Stimulated activated CD8-positive, alpha-beta memory T cell treated with anti-CD3 and anti-CD28 coated beads, Interleukin-12 subunit alpha, Interleukin-12 subunit beta, amount 100 ng/mL, for 4 hours (primary cell): ENCODE measurements at regions not wholly inside any gene's neighbourhood (a gene's known extent, or its start where the extent isn't known, plus 50 kb on each side); places are given as distances from the start of the nearest gene placed in this dataset.

Experiments used
- DNase-seq: peaks from one replicate; pipeline ENCODE4 v3.0.0-alpha.2; 2020; ENCODE audit warnings: low read depth

GRCh38 chr1:38402230-38402815 lies 355.7 kb upstream of the POU3F1 start:
- DNase-seq: no peak

- DNase-seq: no peak
These were observed 350.0 kb upstream of the POU3F1 start for GRCh38 chr1:38396606-38397005.

GRCh38 chr1:38394303-38394702 lies 347.7 kb upstream of the POU3F1 start:
- no peak for DNase-seq

GRCh38 chr1:38392861-38393260 lies 346.3 kb upstream of the POU3F1 start:
- DNase-seq: no peak

DNA sequence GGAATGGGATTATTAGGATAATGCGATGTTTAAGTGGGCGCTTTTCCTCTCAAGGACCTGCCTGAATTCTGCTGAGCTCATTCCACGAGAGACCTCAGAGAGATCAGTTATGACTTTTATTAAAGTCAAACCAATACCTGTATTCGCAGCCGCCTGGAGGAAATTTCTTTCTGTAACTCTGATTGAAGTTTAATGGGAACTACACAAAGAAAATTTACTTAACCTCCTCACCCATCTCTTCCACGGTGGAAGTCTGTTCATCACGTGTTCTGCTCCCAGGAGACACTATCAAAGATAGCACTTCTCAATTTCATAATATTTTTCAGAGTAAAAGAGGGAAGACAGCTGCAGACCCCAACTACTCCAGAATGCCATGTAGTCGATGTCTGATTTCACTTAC lies 334.7 kb upstream of the POU3F1 start:
- DNase-seq: no peak

GRCh38 chr1:38376577-38376976 lies 330.0 kb upstream of the POU3F1 start:
- DNase-seq: no peak

DNA sequence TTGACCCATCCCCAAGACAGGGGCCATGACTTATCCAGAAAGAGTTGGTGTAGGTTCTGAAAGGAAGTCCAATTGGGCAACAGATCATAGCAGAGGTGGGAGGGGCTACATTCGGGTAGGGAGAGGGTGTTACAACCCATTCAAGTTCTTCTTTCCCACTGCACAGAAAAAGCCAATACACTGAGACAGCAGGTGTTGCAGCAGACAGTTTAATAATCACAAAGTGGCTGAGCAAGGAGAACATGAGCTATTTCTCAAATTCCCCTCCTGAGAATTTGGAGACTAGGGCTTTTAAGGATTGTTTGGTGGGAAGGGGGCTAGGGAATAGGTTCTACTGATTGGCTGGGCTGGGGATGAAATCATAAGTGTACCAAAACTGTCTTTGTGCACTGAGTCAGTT lies 328.4 kb upstream of the POU3F1 start:
- no peak for DNase-seq

GRCh38 chr1:38371505-38371844 lies 324.9 kb upstream of the POU3F1 start:
- DNase-seq: no peak

- DNase-seq: no peak
These were observed 324.3 kb upstream of the POU3F1 start for GRCh38 chr1:38370716-38371504.

DNA sequence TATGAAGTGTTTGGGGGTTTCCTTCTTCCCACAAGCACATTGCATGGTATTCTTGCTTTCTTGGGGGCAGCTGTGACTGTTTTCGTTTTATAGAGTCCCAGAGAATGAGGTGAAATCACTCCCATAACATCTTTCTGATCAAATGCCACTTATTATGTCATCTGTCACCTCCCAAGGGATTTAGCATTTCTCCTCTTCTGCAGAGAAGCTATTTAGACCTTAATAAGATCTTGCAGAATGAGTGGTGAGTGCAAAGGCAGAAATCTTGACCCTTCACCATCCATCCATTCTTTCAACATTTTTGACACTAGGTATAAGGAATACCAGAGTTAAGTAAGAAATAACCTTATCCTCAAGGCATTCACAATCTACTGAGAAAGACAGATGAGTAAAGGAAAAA lies 318.6 kb upstream of the POU3F1 start:
- DNase-seq: no peak

DNA sequence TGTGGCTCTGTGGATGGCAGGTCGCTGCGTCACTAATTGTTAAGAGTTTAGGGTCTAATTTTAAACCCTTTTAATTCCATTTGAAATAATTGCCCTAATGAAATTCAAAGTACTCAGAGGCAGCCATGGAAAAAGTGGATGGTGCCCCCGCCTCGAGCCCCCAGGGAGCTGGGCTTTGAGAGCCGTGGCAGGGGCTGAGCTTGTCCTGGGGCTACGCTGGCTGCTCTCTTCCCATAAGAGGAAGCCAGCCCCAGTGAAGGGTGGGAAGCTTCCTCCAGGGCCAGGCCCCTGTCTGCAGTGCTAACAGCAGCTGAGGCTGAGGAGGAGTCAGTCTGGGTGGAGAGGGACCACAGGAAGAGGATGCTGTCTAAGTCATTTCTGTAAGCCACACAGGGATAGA lies 315.0 kb upstream of the POU3F1 start:
- DNase-seq: no peak

DNA sequence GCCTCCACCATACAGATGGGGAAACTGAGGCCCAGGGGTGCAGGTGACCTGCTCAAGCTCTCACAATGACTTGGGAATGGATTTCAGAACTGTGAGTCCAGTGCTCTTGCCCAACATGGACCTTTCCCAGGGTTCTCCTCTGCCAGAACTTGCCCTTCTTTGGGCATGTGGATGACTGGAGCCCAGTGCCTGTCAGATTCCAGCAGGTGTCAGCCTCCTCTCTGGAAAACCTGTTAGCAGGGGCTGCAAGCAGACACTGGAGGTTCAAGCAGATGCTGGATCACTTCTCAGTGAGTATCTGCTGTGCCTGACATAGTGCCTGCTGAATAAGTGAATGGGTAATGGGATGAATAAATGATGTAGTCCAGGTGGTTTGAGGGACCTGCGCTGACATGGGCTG lies 314.2 kb upstream of the POU3F1 start:
- DNase-seq: no peak

DNA sequence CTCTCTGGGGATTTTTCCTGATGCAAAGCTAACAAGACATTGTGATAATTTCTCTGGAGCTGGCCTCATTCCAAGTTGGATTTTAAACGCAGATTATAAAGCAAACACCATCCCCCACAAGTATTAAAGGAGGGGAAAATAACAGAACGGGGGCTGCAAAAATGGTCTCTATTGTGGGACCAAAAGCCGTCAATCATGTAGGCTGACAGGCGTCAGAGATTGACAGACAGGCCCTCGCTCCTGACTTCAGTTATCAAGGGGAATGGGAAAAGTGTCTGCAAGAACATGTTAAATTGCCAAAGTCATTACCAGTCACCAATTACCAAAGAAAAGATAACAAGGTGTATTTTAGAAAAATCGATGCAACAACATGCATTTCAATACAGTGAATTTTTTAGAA lies 307.4 kb upstream of the POU3F1 start:
- no peak for DNase-seq

DNA sequence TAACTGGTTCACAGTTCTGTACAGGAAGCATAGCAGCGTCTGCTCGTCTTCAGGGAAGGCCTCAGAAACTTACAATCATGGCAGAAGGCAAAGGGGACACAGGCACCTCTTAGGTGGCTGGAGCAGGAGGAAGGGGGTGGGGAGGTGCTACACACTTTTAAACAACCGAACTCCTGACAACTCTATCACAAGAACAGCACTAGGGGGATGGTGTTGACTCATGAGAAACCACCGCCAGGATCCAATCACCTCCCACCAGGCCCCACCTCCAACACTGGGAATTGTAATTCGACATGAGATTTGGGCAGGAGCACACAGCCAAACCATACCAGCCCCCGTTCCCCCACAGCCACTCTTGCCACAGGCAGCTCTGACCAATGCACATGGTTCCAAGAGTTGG lies 306.3 kb upstream of the POU3F1 start:
- no peak for DNase-seq

GRCh38 chr1:38347446-38348175 lies 301.0 kb upstream of the POU3F1 start:
- no peak for DNase-seq

- no peak for DNase-seq
These were observed 298.1 kb upstream of the POU3F1 start for GRCh38 chr1:38344716-38345115.

DNA sequence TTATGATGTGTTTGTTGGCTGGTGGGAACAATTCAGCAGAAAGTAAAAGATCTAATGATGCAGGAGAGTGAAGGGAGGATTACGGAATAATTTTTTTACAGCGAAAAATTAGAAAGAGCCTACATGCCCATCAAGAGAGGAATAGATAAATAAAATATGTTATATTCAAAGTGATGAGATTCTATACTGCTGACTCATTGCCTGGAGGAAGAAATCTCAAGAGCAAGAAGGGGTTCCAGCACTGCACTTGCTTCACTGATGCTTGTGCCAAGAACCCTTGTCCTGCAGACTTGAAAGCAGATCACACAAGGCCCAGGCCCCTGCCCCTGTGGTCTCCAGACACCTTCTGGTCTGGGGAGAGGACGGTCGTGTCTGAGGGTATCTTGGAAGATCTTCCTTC lies 295.1 kb upstream of the POU3F1 start:
- DNase-seq: no peak

DNA sequence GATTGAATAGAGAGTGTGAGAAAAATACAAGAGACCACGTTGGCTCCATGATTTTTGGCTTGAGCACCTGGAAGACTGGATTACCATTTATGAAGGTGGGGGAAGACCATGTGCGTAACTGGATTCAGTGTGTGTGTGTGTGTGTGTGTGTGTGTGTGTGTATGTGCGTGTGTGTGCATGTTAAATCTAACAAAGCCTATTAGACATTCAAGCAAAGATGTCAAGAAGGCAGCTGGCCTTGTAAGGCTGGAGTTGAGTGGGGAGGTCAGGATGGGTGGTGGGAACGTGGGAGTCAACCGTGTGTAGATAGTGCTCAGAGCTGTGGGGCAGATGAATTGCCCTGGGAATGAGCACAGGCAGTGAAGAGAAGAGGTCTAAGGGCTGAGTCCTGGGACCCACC lies 293.8 kb upstream of the POU3F1 start:
- DNase-seq: no peak

GRCh38 chr1:38337711-38338110 lies 291.1 kb upstream of the POU3F1 start:
- DNase-seq: no peak

- no peak for DNase-seq
These were observed 290.4 kb upstream of the POU3F1 start for GRCh38 chr1:38336961-38337360.

GRCh38 chr1:38336301-38336923 lies 289.8 kb upstream of the POU3F1 start:
- no peak for DNase-seq

- DNase-seq: no peak
These were observed 288.5 kb upstream of the POU3F1 start for GRCh38 chr1:38334930-38335592.
